ENCODE measurements at regions not wholly inside any gene's neighbourhood (a gene's known extent, or its start where the extent isn't known, plus 50 kb on each side); places are given as distances from the start of the nearest gene placed in this dataset.
A peak's percentile ranks its signal among the peaks of the same experiment; 100 is the strongest.

DNA sequence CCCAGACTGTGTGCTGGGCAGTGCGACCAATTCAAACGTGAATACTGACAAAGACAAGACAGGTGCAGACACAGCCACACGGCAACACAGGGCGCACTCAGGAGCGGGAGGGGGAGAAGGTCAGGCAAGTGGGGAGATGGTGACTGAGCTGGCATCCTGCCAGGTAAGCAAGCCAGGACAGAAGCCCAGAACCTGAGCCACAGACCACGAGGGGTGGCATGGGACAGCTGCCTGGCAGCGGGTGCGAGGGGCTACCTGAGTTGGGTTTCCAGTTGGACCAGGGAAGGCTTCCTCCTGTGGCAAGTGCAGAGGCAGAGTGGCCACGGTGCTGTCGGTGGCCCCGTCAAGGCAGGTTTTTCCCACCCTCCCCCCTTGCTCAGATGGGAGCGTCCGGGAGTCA lies 215.2 kb upstream of the ARID1B start:
- Histone ChIP-seq H3K14ac (replicated peaks; ENCODE audit: low read depth, low read length) (no peak overlapping the region), H3K27me3 (ENCODE audit: control insufficient read depth, insufficient read depth, low read length) (no peaks in the 10 kb centered on the region), H3K9me1 (ENCODE audit: insufficient read depth, low read length) (no peaks in the 10 kb centered on the region), H2BK15ac (ENCODE audit: low read depth, low read length) (no peak overlapping the region), H4K8ac (ENCODE audit: low read depth in 2 of 2, low read length in 2 of 2) (no peak overlapping the region), H3K4me1 (ENCODE audit: control insufficient read depth, insufficient read depth, low read length) (no peaks in the 10 kb centered on the region), H3K4me2 (ENCODE audit: low read depth, low read length) (no peak overlapping the region), H3K18ac (ENCODE audit: low read depth, low read length) (no peak overlapping the region), H3K4ac (ENCODE audit: low read depth, low read length) (no peak overlapping the region), H3K79me1 (ENCODE audit: low read depth in 1 of 2, low read length in 2 of 2) (no peaks in the 10 kb centered on the region), H2BK5ac (ENCODE audit: low read depth, low read length, poor library complexity, severe bottlenecking) (no peak overlapping the region), H3K9me3 (ENCODE audit: control insufficient read depth, insufficient read depth, low read length) (peaks cover 5% of the 10 kb centered on the region; the same call in 1 of the 2 replicates), H2AK9ac (replicated peaks; ENCODE audit: low read depth, low read length, poor library complexity) (peak overlapping the region; percentile 30), H2AK5ac (ENCODE audit: low read depth, low read length) (no peak overlapping the region), H2BK120ac (ENCODE audit: low read depth, low read length) (no peak overlapping the region), H3K36me3 (ENCODE audit: control insufficient read depth, insufficient read depth, low read length) (no peaks in the 10 kb centered on the region), H3K27ac (ENCODE audit: insufficient read depth, low read length) (no peak overlapping the region), H3K4me3 (ENCODE audit: insufficient read depth, low read depth, low read length) (no peak overlapping the region), H4K91ac (ENCODE audit: insufficient read depth, low read depth, low read length) (no peak overlapping the region), H3K23ac (ENCODE audit: low read depth, low read length) (no peak overlapping the region), H2BK20ac (ENCODE audit: low read depth, low read length) (no peak overlapping the region), H4K20me1 (ENCODE audit: insufficient read depth, low read length) (no peaks in the 10 kb centered on the region), H2AFZ (replicated peaks; ENCODE audit: low read length, poor library complexity) (no peak overlapping the region), H4K5ac (ENCODE audit: low read depth, low read length) (no peak overlapping the region), H3K56ac (ENCODE audit: extremely low read depth, insufficient read depth, low read length) (no peak overlapping the region), H3K9ac (ENCODE audit: low read depth, low read length) (no peak overlapping the region)
- ChIA-PET CTCF (no interaction called here), POLR2A (ENCODE audit: unreplicated experiment) (no interaction called here)
- in situ Hi-C loops (cut with MboI; ENCODE audit: low sequenced_read_pairs) (loop anchor here (10.0 to 25.0 kb wide), 4 partner anchors 200 to 1225 kb away; no protein-coding TSS in a partner anchor), intact Hi-C loops (cut with micrococcal nuclease) (loop anchor here (5.0 to 10.0 kb wide), 3 partner anchors 383 to 1237 kb away; no protein-coding TSS in a partner anchor), dilution Hi-C loops (cut with HindIII; ENCODE audit: low sequenced_read_pairs, unreplicated experiment) (no loop called here)
- ATAC-seq (ENCODE audit: low read depth): no peak
- DNase-seq: no peak
- WGBS, 2 experiments (ENCODE audit: extremely low coverage in 2 of 2, insufficient read length in 1 of 2): no CpG with 5 or more reads among the region's 13 CpGs
- no peak for TF ChIP-seq MAFK (IDR thresholded peaks at IDR 0.05; ENCODE audit: low read depth, low read length)
- no peak for TF ChIP-seq MXI1 (IDR thresholded peaks at IDR 0.05; ENCODE audit: borderline replicate concordance, low read depth, low read length)
- TF ChIP-seq MAZ (IDR thresholded peaks at IDR 0.05; ENCODE audit: borderline replicate concordance, low read depth, low read length): no peak
- TF ChIP-seq RFX5 (IDR thresholded peaks at IDR 0.05; ENCODE audit: low read depth, low read length): no peak
- no peak for TF ChIP-seq FOS (IDR thresholded peaks at IDR 0.05; ENCODE audit: low read depth, low read length)
- no TSS peak for BruUV-seq (replicated peaks)
